H1 (cell line): ENCODE measurements at regions not wholly inside any gene's neighbourhood (a gene's known extent, or its start where the extent isn't known, plus 50 kb on each side); places are given as distances from the start of the nearest gene placed in this dataset.

ENCODE experiments used
- CREB1 ChIP-seq: IDR thresholded peaks from 2 replicates; pipeline ENCODE4 v1.6.1; 2012; ENCODE audit warnings: inconsistent platforms
- CTBP2 ChIP-seq: IDR thresholded peaks from 2 replicates; pipeline ENCODE4 v1.7.0; 2011; ENCODE audit warnings: borderline replicate concordance, mild to moderate bottlenecking, moderate library complexity, mixed read lengths, low read length; ENCODE audit not compliant: insufficient read depth, insufficient read length
- EP300 ChIP-seq, 2 experiments: IDR thresholded peaks; 1 replicate in 1 of 2; 2 replicates in 1 of 2; pipeline ENCODE4 v1.6.1; 2011 to 2012; ENCODE audit warnings: low read depth in 2 of 2, low read length in 2 of 2, mild to moderate bottlenecking in 2 of 2, borderline replicate concordance in 1 of 2, inconsistent platforms in 1 of 2, moderate library complexity in 1 of 2
- POLR2A ChIP-seq, 2 experiments: IDR thresholded peaks; 1 replicate in 1 of 2; 2 replicates in 1 of 2; pipeline ENCODE4 v1.6.1; 2011; ENCODE audit warnings: low read depth in 2 of 2, low read length in 2 of 2, mild to moderate bottlenecking in 2 of 2; ENCODE audit errors: control extremely low read depth in 1 of 2
- SP2 ChIP-seq: IDR thresholded peaks from 2 replicates; pipeline ENCODE4 v1.6.1; 2012; ENCODE audit warnings: mild to moderate bottlenecking, low read length, inconsistent platforms
- TBP ChIP-seq: IDR thresholded peaks from 2 replicates; pipeline ENCODE4 v1.6.1; 2011; ENCODE audit warnings: low read depth, low read length, improper control_type of control experiment

- no peak for TF ChIP-seq CREB1
- no peak for TF ChIP-seq POLR2A (IDR thresholded peaks at IDR 0.05; ENCODE audit: control extremely low read depth in 1 of 2, low read depth in 2 of 2, low read length in 2 of 2)
- TF ChIP-seq SP2, result no peak
- TF ChIP-seq CTBP2, result no peak
- no peak for TF ChIP-seq TBP
- TF ChIP-seq EP300 (IDR thresholded peaks at IDR 0.05; ENCODE audit: borderline replicate concordance in 1 of 2, low read depth in 2 of 2, low read length in 2 of 2), result no peak
Measured at GRCh38 chr5:158499892-158500418, 599.8 kb downstream of the EBF1 start.
